ENCODE measurements at regions not wholly inside any gene's neighbourhood (a gene's known extent, or its start where the extent isn't known, plus 50 kb on each side); places are given as distances from the start of the nearest gene placed in this dataset.

DNA sequence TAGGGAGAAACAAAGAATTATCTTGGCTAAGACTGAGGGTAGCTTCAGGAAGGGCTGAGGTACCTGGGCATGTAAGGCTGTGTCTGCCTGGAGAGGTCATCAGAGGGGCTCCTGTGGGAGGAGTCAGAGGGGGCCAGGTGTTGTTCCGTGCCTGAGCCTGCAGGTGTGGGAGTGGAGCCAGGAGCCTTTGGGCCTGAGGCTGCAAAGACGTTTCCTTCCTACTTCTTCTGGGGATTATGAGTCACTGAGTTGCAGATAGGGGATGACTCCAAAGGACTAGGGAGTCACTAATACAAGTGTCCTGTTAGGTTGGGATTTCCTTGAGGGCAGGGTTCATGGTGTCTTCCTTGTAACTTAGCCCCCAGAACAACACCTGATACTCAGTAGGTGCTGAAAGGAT is 391.1 kb downstream of the ARHGEF28 start:
- TF ChIP-seq POLR2A (IDR thresholded peaks at IDR 0.05) = no peak
- TF ChIP-seq, protein P1, sequence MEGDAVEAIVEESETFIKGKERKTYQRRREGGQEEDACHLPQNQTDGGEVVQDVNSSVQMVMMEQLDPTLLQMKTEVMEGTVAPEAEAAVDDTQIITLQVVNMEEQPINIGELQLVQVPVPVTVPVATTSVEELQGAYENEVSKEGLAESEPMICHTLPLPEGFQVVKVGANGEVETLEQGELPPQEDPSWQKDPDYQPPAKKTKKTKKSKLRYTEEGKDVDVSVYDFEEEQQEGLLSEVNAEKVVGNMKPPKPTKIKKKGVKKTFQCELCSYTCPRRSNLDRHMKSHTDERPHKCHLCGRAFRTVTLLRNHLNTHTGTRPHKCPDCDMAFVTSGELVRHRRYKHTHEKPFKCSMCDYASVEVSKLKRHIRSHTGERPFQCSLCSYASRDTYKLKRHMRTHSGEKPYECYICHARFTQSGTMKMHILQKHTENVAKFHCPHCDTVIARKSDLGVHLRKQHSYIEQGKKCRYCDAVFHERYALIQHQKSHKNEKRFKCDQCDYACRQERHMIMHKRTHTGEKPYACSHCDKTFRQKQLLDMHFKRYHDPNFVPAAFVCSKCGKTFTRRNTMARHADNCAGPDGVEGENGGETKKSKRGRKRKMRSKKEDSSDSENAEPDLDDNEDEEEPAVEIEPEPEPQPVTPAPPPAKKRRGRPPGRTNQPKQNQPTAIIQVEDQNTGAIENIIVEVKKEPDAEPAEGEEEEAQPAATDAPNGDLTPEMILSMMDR (IDR thresholded peaks at IDR 0.05) = no peak

Data from uterus (tissue), 2 donors.